HG03558 (cell line): ENCODE measurements at regions not wholly inside any gene's neighbourhood (a gene's known extent, or its start where the extent isn't known, plus 50 kb on each side); places are given as distances from the start of the nearest gene placed in this dataset.
"Not testable (repeated sequence)": the region's sequence is repeated elsewhere in the genome, so short reads cannot be mapped to it uniquely, and the experiment has no call there.

ENCODE experiments used
- ATAC-seq: cut with Tn5 transposase; IDR thresholded peaks from one replicate; pipeline ENCODE4 v1.9.1; 2021; ENCODE audit warnings: moderate number of reproducible peaks; ENCODE audit not compliant: unreplicated experiment; ENCODE audit errors: extremely low read depth

DNA sequence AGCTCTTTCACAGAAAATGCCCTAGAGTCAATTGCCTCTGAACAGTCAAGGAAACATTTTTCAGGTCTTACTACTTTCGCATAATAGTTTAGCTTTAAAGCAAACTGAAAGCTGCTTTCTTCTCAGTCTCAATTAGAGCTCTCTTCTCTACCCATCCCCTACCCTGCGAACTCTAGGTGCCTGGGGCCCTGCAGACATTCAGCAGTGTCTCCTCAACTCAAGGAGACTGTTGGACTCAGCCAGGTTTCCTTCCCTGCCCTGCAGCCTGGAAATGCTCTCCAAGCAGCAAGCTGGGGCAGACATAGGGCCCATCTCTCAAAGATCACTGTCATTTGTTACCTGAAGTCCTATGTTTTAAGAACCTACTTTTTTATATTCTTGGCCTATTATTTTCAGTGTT is 312.5 kb upstream of the PRICKLE1 start:
- ATAC-seq, result no peak

GRCh38 chr12:42893803-42894202 is 304.3 kb upstream of the PRICKLE1 start:
- no peak for ATAC-seq

DNA sequence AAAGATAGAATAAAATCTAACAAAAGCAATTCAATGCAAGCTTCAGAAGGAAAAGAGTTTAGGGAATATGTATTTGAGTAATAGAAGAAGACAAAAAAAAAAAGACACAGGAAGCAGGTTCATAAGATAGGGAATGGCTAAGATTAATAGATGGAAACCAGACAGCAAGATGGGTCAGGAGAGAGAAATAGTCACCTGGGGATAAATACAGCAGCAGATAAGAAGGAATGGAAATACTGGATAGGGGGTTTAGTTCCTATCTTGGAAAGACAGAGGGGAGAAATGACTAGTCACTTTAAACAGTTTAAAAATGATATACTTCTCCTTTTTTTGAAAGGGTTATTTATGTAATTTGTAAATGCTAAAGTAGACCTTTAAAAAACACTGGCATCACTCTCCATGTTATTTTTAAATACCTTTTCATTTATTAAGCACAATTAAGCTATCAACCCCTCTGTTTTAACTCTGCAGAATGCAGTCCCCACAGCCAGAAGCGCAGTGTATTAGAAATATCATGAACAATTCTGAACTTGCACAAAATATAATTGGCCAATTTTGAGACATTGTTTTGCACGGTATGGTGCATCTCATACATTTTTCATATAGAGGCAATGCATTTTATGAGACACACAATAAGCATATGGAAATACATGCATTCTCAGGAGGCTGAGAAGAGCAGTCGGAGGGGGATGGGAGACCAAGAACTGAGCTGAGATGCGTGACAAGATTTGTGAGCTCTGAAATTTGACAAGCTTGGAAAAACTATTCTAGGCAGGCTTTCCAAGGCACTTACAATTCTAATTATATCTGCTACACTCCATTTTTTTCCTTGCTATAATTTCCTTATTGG is 303.4 kb upstream of the PRICKLE1 start:
- no peak for ATAC-seq

DNA sequence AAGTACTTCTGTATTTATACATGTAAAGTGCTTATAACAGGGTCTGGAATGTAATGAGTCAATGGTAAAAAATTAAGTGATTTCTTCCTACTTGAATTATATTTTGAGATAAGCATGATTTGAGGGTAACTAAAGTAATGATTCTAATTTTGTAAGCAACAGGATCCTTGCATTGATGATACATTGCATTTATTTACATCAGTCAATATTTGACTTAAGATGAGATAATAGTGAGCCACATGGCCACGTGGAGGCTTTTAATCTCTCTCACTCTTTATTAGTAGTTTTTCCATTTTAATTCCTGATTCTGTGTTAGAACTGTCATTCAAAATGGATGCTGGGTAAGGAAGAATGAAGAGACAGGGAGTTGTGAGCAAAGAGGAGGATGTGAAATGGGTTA is 298.1 kb upstream of the PRICKLE1 start:
- ATAC-seq, result no peak

GRCh38 chr12:42886160-42886559 is 296.6 kb upstream of the PRICKLE1 start:
- ATAC-seq, result no peak

DNA sequence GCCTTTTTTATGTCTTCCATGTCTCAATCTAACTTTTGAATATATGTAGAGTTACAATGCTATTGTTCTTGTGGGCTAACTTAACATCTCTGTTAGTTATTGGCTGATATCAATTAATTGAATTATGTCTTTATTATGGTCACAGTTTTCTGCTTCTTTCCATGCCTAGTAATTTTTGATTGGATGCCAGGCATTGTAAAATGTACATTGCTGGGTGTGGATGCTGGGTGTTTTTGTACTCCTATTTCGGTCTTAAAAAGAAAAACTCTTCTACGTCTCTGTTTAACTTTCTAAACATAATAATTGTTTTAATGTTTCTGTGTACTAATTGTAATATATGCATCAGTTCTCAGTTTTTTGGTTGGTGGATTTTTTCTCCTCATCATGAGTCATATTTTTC is 296.1 kb upstream of the PRICKLE1 start:
- ATAC-seq, result no peak

GRCh38 chr12:42884116-42884515 is 294.6 kb upstream of the PRICKLE1 start:
- ATAC-seq, result no peak

DNA sequence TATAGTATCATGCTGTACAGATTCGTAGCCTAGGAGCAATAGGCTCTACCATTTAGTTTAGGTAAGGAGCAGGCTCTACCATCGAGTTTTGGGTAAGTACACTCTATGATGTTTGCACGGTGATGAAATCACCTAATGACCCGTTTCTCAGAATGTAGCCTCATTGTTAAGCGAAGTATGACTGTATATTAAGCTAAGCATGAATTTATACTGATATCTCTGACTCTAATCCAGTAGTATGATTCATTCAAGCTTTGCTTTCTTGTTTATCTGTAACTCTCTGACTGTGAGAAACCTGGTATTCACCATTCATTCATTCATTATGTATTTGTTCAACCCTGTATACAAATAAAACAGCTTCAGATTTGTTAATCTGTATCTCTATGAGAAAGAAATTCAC is 283.9 kb upstream of the PRICKLE1 start:
- ATAC-seq, result no peak

GRCh38 chr12:42871816-42872215 is 282.3 kb upstream of the PRICKLE1 start:
- ATAC-seq, result no peak

- ATAC-seq, result no peak
Measured at GRCh38 chr12:42868291-42868690, 278.7 kb upstream of the PRICKLE1 start.

DNA sequence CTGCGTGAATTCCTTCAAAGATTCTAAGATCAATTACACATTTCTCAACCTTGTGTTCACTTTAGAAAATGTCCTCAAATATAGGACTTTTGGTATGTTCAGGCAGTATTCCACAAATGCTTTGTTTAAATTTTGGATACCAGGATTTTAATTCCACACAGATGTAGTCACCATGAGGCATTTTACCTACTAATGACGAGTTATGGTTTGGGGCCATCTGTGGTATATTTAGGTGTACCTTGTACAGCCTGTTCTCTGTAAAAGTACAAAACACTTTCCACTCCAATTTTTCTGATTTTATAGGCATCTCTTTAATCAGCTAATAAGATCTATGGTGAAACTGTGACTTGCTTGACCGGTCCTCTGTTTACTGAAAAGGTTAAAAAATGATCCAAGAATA is 275.7 kb upstream of the PRICKLE1 start:
- no peak for ATAC-seq

DNA sequence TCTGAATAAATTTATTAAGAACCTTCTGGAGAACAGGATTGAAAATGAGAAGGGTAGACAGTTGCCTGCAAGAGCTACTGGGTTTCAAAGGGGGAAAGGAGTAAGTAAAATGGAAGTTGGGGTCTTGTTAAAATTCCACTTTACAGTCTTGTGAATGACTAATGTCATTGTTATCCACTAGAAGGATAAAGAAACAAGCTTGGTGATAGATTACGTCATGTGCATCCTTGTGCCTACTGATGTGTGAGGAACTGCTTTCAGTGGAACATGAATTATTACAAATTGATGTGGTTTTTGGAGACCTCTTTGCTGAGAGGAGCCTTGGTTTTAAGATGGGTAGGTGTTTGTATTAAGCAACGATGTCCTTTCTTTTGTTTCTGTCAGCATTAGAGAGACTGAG is 272.5 kb upstream of the PRICKLE1 start:
- no peak for ATAC-seq

- ATAC-seq, result not testable (repeated sequence)
Measured at GRCh38 chr12:42860331-42860730, 270.8 kb upstream of the PRICKLE1 start.

DNA sequence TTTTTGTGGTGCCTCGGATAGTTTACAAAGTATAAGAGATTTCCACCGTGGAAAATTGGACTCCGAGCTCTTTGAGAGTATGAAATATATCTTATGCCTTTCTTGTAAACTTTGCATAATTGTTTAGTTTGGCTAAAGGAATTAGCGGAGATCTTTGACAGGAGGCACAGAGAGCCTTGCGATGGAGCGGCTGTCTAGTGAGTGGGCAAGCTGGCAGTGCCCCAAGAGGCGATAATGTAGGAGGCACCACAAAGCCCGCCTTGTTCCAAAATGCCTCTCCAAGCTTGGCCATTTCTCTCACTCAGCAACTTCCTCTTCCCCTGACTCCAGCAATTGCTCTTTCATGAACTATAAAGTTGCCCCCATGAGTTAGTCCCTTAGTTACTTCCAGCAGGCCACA is 270.1 kb upstream of the PRICKLE1 start:
- no peak for ATAC-seq

DNA sequence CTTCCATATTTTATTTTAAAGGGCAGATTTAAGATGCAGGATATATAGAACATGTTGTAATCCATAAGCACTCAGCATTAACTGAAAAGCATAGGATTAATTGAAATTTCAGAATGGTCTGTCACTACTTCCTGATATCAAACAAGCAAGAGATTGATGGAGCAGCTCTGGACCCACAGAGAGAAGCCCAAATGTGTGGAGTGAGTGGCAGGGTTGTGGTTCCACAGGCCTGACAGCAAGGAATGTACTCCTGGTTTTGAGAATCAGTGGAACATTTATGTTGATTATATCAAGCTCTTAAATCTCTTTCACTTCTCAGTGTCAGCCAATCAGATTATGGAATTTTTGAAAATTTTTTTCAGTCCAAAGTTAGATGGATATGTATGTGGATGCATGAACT is 267.6 kb upstream of the PRICKLE1 start:
- ATAC-seq, result no peak

GRCh38 chr12:42855362-42855950 is 265.9 kb upstream of the PRICKLE1 start:
- no peak for ATAC-seq

DNA sequence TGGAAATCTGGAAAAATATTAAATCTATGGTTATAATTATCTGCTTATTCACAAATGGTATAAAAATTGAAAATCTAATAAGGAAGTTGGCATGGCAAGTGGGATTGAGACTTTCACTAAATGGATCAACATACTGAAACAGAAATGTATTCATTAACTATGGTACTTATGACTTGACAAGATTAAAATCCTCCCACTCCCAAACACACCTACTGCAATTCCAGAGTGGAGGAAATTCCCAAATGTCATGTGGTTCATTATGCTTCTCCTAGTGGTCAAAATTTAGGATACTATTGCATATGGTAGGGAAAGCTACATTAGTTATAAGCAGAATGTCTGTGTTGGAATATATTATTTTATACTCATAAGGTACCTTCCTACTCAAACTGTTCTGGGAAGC is 265.3 kb upstream of the PRICKLE1 start:
- no peak for ATAC-seq

DNA sequence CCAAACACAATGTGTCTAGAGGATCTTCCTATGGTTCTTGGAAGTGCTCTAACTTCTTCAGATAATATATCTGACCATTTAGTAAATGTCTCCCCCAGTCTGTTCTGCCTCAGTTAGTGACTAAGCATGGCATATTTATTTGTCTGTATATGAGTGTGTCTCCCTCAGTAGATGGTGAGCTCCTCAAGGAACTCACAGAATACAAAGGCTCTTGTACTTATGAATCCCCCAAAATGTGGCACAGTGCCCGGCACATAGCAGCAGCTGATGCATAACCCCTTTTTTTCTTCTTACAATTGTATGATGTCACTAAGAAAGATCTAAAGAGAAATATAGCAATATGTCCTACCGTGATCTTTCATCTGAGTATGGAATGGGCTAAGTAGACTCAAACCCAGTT is 264.7 kb upstream of the PRICKLE1 start:
- no peak for ATAC-seq

GRCh38 chr12:42853370-42854140 is 264.0 kb upstream of the PRICKLE1 start:
- no peak for ATAC-seq

DNA sequence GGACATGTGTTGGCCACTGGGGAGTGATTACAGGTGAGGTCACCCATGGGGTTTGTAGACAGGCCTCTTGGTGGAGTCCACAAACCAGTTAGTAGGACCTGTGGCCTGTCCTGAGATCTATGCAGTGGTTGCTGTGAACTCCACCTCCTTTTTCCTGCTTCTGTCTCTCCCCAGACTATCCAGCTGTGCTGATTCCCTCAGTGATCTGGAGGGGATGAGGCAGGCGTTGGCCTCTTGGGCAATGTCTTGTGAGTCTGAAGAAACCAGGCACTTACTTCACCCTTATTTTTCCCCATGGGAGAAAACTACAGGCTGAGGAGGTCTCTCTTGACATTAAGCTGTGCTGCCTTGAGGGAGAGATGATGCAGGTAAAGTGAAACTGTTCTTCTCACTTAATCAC is 257.2 kb upstream of the PRICKLE1 start:
- ATAC-seq, result no peak

DNA sequence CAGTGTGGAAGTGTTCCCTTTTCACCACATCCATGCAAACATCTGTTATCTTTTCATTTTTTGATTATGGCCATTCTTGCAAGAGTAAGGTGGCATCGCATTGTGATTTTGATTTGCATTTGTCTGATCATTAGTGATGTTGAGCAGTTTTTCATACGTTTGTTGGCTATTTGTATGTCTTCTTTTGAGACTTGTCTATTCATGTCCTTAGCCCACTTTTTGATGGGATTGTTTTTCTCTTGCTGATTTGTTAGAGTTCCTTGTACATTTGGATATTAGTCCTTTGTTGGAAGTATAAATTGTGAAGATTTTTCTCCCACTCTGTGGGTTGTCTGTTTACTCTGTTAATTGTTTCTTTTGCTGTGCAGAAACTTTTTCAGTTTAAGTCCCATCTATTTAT is 244.5 kb upstream of the PRICKLE1 start:
- ATAC-seq, result no peak
